HEK293 (cell line): ENCODE measurements at regions not wholly inside any gene's neighbourhood (a gene's known extent, or its start where the extent isn't known, plus 50 kb on each side); places are given as distances from the start of the nearest gene placed in this dataset.

Experiments
- CTCF ChIA-PET: fragments of 350-600 bp; formaldehyde crosslinking; extraction: SDS; loops from one replicate; lab custom pipeline; 2021; ENCODE audit warnings: antibody characterized with exemption; lab: Yijun Ruan, JAX
- POLR2A ChIA-PET: fragments of 300-600 bp; formaldehyde crosslinking; extraction: SDS; loops from one replicate; lab custom pipeline; 2020; ENCODE audit warnings: antibody characterized with exemption, inconsistent platforms; lab: Yijun Ruan, JAX
- H3K27ac ChIP-seq: fragments of 200-500 bp; sonication (Bioruptor generic); 2 replicates; pipeline ENCODE4 v1.5.1; 2014; ENCODE audit warnings: low read depth, low read length, control low read depth, inconsistent platforms; ENCODE audit errors: extremely low read depth
- H3K36me3 ChIP-seq, 2 experiments: fragments of 200-500 bp in 1 of 2; sonication (Bioruptor generic) in 1 of 2; 1 replicate in 1 of 2; 2 replicates in 1 of 2; pipeline ENCODE4 v1.5.1; 2014 to 2017; ENCODE audit warnings: inconsistent platforms in 2 of 2, low read length in 2 of 2; ENCODE audit not compliant: control insufficient read depth in 2 of 2, insufficient read depth in 1 of 2
- H3K4me1 ChIP-seq: fragments of 200-500 bp; sonication (Bioruptor generic); 2 replicates; pipeline ENCODE4 v1.5.1; 2014; ENCODE audit warnings: mild to moderate bottlenecking, low read length, inconsistent platforms; ENCODE audit not compliant: control insufficient read depth, insufficient read depth
- H3K4me3 ChIP-seq: 2 replicates; pipeline ENCODE4 v1.5.1; 2011; ENCODE audit warnings: low read depth, mild to moderate bottlenecking, control low read depth, low read length, moderate library complexity
- H3K9me3 ChIP-seq: fragments of 200-500 bp; sonication (Bioruptor generic); 2 replicates; pipeline ENCODE4 v1.5.1; 2014; ENCODE audit warnings: low read depth, low read length, inconsistent platforms; ENCODE audit not compliant: control insufficient read depth, insufficient read depth
- EGR2 ChIP-seq: fragments of 450-650 bp; formaldehyde crosslinking; IDR thresholded peaks from 2 replicates; pipeline ENCODE4 v1.5.1; 2016; ENCODE audit warnings: low read depth, missing biosample characterization, missing genetic modification characterization
- GLIS2 ChIP-seq: fragments of 450-650 bp; formaldehyde crosslinking; IDR thresholded peaks from 2 replicates; pipeline ENCODE4 v1.5.1; 2016; ENCODE audit warnings: missing biosample characterization, missing genetic modification characterization
- KLF1 ChIP-seq: fragments of 450-650 bp; formaldehyde crosslinking; IDR thresholded peaks from 2 replicates; pipeline ENCODE4 v1.5.1; 2016; ENCODE audit warnings: missing biosample characterization, missing genetic modification characterization
- PBX3 ChIP-seq: sonication (generic); formaldehyde crosslinking; IDR thresholded peaks from 2 replicates; pipeline ENCODE4 v1.8.1; 2022; ENCODE audit warnings: mild to moderate bottlenecking, moderate library complexity, missing genetic modification reagents
- PRDM6 ChIP-seq: fragments of 450-650 bp; formaldehyde crosslinking; IDR thresholded peaks from 2 replicates; pipeline ENCODE4 v1.5.1; 2017; ENCODE audit warnings: missing biosample characterization, missing genetic modification characterization
- SCRT1 ChIP-seq: fragments of 450-650 bp; formaldehyde crosslinking; IDR thresholded peaks from 2 replicates; pipeline ENCODE4 v1.5.1; 2016; ENCODE audit warnings: missing biosample characterization, missing genetic modification characterization, borderline replicate concordance
- SETDB1 ChIP-seq: IDR thresholded peaks from one replicate; pipeline ENCODE4 v1.6.1; 2017; ENCODE audit warnings: mild to moderate bottlenecking, low read length, moderate library complexity, mixed read lengths; ENCODE audit not compliant: insufficient read length
- SP2 ChIP-seq: fragments of 450-650 bp; formaldehyde crosslinking; IDR thresholded peaks from 2 replicates; pipeline ENCODE4 v1.5.1; 2016; ENCODE audit warnings: missing biosample characterization, missing genetic modification characterization
- SP7 ChIP-seq: fragments of 450-650 bp; formaldehyde crosslinking; IDR thresholded peaks from 2 replicates; pipeline ENCODE4 v1.5.1; 2016; ENCODE audit warnings: missing biosample characterization, missing genetic modification characterization
- YY2 ChIP-seq: fragments of 450-650 bp; formaldehyde crosslinking; IDR thresholded peaks from 2 replicates; pipeline ENCODE4 v1.5.1; 2016; ENCODE audit warnings: missing biosample characterization, missing genetic modification characterization
- ZBTB17 ChIP-seq: fragments of 450-650 bp; formaldehyde crosslinking; IDR thresholded peaks from 2 replicates; pipeline ENCODE4 v1.5.1; 2016; ENCODE audit warnings: missing biosample characterization, missing genetic modification characterization
- ZNF112 ChIP-seq: fragments of 450-650 bp; formaldehyde crosslinking; IDR thresholded peaks from 2 replicates; pipeline ENCODE4 v1.5.0; 2017; ENCODE audit warnings: missing biosample characterization, missing genetic modification characterization
- ZNF114 ChIP-seq: fragments of 450-650 bp; formaldehyde crosslinking; IDR thresholded peaks from 2 replicates; pipeline ENCODE4 v1.5.0; 2017; ENCODE audit warnings: missing biosample characterization, missing genetic modification characterization
- ZNF157 ChIP-seq: fragments of 450-650 bp; formaldehyde crosslinking; IDR thresholded peaks from 2 replicates; pipeline ENCODE4 v1.5.1; 2016; ENCODE audit warnings: missing biosample characterization, missing genetic modification characterization
- ZNF184 ChIP-seq: fragments of 450-650 bp; IDR thresholded peaks from 2 replicates; pipeline ENCODE4 v1.5.1; 2018; ENCODE audit warnings: missing biosample characterization, mild to moderate bottlenecking, missing genetic modification characterization
- ZNF239 ChIP-seq: fragments of 450-650 bp; formaldehyde crosslinking; IDR thresholded peaks from 2 replicates; pipeline ENCODE4 v1.5.1; 2016; ENCODE audit warnings: missing biosample characterization, missing genetic modification characterization
- ZNF280C ChIP-seq: fragments of 450-650 bp; formaldehyde crosslinking; IDR thresholded peaks from 2 replicates; pipeline ENCODE4 v1.5.1; 2016; ENCODE audit warnings: missing biosample characterization, missing genetic modification characterization
- ZNF302 ChIP-seq: fragments of 450-650 bp; formaldehyde crosslinking; IDR thresholded peaks from 2 replicates; pipeline ENCODE4 v1.5.1; 2016; ENCODE audit warnings: missing biosample characterization, missing genetic modification characterization, low read depth
- ZNF37A ChIP-seq: fragments of 450-650 bp; IDR thresholded peaks from 2 replicates; pipeline ENCODE4 v1.5.1; 2018; ENCODE audit warnings: missing biosample characterization, missing genetic modification characterization
- ZNF544 ChIP-seq: fragments of 450-650 bp; formaldehyde crosslinking; IDR thresholded peaks from 2 replicates; pipeline ENCODE4 v1.5.0; 2017; ENCODE audit warnings: missing biosample characterization, missing genetic modification characterization
- ZNF560 ChIP-seq: fragments of 450-650 bp; formaldehyde crosslinking; IDR thresholded peaks from 2 replicates; pipeline ENCODE4 v1.5.1; 2017; ENCODE audit warnings: missing biosample characterization, missing genetic modification characterization, borderline replicate concordance
- ZNF596 ChIP-seq: fragments of 450-650 bp; IDR thresholded peaks from 2 replicates; pipeline ENCODE4 v1.5.0; 2018; ENCODE audit warnings: missing biosample characterization, mild to moderate bottlenecking, missing genetic modification characterization, moderate library complexity
- ZNF654 ChIP-seq: fragments of 450-650 bp; formaldehyde crosslinking; IDR thresholded peaks from 2 replicates; pipeline ENCODE4 v1.5.1; 2016; ENCODE audit warnings: low read depth, missing biosample characterization, missing genetic modification characterization
- ZNF664 ChIP-seq: fragments of 450-650 bp; formaldehyde crosslinking; IDR thresholded peaks from 2 replicates; pipeline ENCODE4 v1.5.1; 2016; ENCODE audit warnings: missing biosample characterization, missing genetic modification characterization

- ChIA-PET POLR2A (no interaction called here), CTCF (no interaction called here)
- H3K27ac ChIP-seq, result no peak overlapping the region
- no peaks in the 10 kb centered on the region for H3K9me3 ChIP-seq
- H3K36me3 ChIP-seq, result no peaks in the 10 kb centered on the region
- TF ChIP-seq ZNF112 (tag by site-specific recombination) (no peak), SETDB1 (no peak), GLIS2 (tag by site-specific recombination) (no peak), ZNF664 (tag by site-specific recombination) (no peak), ZNF157 (tag by site-specific recombination) (no peak), PBX3 (CRISPR knock-in tag) (no peak), ZNF596 (tag by site-specific recombination) (no peak), ZNF184 (tag by site-specific recombination) (no peak), SCRT1 (tag by site-specific recombination) (no peak), ZBTB17 (tag by site-specific recombination) (no peak), ZNF654 (tag by site-specific recombination) (no peak), EGR2 (tag by site-specific recombination) (no peak), ZNF239 (tag by site-specific recombination) (no peak), ZNF37A (no peak), SP7 (tag by site-specific recombination) (no peak)
- no peaks in the 10 kb centered on the region for H3K4me1 ChIP-seq
- H3K4me3 ChIP-seq, result no peak overlapping the region
Measured at GRCh38 chr15:95741830-95742229, 588.7 kb upstream of the NR2F2 start.

- no peaks in the 10 kb centered on the region for H3K36me3 ChIP-seq
- POLR2A ChIA-PET, result no interaction called here
- no peaks in the 10 kb centered on the region for H3K4me1 ChIP-seq
- no peak overlapping the region for H3K4me3 ChIP-seq
- H3K27ac ChIP-seq, result no peak overlapping the region
- no peak for TF ChIP-seq KLF1 (tag by site-specific recombination)
- no peak for TF ChIP-seq ZNF664 (tag by site-specific recombination)
- TF ChIP-seq ZNF560 (tag by site-specific recombination), result no peak
- TF ChIP-seq, all 188 proteins: peak for 0
- H3K9me3 ChIP-seq, result no peaks in the 10 kb centered on the region
- CTCF ChIA-PET, result no interaction called here
Measured at GRCh38 chr15:95742256-95742655, 588.2 kb upstream of the NR2F2 start.

- CTCF ChIA-PET, result interaction anchor here (0.6 kb wide), 1 partner anchor 1116 kb away, joined by 3 read pairs; no protein-coding TSS in a partner anchor
- POLR2A ChIA-PET, result no interaction called here
- Histone ChIP-seq H3K4me1 (no peaks in the 10 kb centered on the region), H3K4me3 (no peak overlapping the region), H3K9me3 (no peaks in the 10 kb centered on the region), H3K36me3 (no peaks in the 10 kb centered on the region), H3K27ac (no peak overlapping the region)
- TF ChIP-seq ZNF544 (0 out of 2 replicates have a peak, but pooled peaks have one; percentile 46), YY2 (tag by site-specific recombination) (no peak)
Measured at GRCh38 chr15:95742836-95743235, 587.7 kb upstream of the NR2F2 start.

GRCh38 chr15:95757171-95757570 lies 573.3 kb upstream of the NR2F2 start:
- Histone ChIP-seq H3K4me1 (no peaks in the 10 kb centered on the region), H3K4me3 (no peak overlapping the region), H3K36me3 (no peaks in the 10 kb centered on the region), H3K9me3 (no peaks in the 10 kb centered on the region), H3K27ac (no peak overlapping the region)
- POLR2A ChIA-PET, result no interaction called here
- CTCF ChIA-PET, result no interaction called here
- TF ChIP-seq SP2 (tag by site-specific recombination) (no peak), ZNF114 (tag by site-specific recombination) (no peak), ZNF280C (tag by site-specific recombination) (no peak), PRDM6 (no peak), ZNF302 (tag by site-specific recombination) (no peak)
